ENCODE measurements at regions not wholly inside any gene's neighbourhood (a gene's known extent, or its start where the extent isn't known, plus 50 kb on each side); places are given as distances from the start of the nearest gene placed in this dataset.
A peak's percentile ranks its signal among the peaks of the same experiment; 100 is the strongest.

DNA sequence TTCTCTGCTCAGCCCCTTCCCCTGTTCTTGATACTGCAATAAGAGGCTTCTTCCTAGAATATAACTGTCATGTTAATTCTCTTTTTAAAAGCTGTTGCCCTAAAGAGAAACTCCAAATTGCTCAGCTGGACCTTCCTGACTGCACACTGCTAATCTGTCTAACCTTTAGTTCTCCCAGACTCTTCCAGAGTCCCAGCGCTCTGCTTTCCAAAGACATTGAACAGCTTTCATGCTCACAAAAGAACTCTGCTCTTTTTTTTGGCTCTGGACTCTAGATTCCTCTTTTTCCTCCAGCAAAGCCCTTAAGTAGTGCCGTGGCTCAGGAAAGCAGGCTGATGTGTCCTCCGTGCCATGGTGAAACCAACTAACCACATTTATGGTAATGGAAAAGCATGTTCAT is 356.6 kb upstream of the RSPO3 start:
- DNase-seq: peak; percentile 22
- Histone ChIP-seq H3K4me1 (no peaks in the 10 kb centered on the region), H3K27ac (peak overlapping the region in 1 of 2 donors; percentile 17), H3K27me3 (no peaks in the 10 kb centered on the region), H3K36me3 (ENCODE audit: low read depth, missing control alignments) (no peaks in the 10 kb centered on the region), H3K4me3 (no peak overlapping the region), H3K9me3 (no peaks in the 10 kb centered on the region)
- TF ChIP-seq, protein P1, sequence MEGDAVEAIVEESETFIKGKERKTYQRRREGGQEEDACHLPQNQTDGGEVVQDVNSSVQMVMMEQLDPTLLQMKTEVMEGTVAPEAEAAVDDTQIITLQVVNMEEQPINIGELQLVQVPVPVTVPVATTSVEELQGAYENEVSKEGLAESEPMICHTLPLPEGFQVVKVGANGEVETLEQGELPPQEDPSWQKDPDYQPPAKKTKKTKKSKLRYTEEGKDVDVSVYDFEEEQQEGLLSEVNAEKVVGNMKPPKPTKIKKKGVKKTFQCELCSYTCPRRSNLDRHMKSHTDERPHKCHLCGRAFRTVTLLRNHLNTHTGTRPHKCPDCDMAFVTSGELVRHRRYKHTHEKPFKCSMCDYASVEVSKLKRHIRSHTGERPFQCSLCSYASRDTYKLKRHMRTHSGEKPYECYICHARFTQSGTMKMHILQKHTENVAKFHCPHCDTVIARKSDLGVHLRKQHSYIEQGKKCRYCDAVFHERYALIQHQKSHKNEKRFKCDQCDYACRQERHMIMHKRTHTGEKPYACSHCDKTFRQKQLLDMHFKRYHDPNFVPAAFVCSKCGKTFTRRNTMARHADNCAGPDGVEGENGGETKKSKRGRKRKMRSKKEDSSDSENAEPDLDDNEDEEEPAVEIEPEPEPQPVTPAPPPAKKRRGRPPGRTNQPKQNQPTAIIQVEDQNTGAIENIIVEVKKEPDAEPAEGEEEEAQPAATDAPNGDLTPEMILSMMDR (IDR thresholded peaks at IDR 0.05): no peak
- no peak for TF ChIP-seq POLR2A (IDR thresholded peaks at IDR 0.05)
- intact Hi-C loops (cut with DNase I; ENCODE audit: low total_unique reads): no loop called here
- WGBS, 2 donors: 44 to 63% methylated on average over 3 of the region's 3 CpGs

DNA sequence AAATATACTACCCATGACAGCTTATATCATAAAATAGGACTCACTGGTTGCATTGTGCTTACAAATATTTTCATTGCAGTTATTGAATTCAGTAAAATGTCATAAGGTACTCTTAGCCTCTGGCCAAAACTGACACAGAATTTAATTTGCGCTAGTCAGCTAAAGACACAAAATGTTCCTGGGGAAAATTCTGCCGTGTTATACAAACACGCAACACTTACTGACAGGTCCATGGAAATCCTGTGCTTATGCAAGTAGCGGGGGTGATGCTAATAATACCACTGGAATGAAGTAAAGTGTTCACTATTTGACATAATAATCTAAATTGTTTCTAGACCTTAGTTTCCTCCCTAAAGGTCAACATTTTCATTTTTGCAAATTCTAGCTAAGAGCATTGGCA is 354.4 kb upstream of the RSPO3 start:
- intact Hi-C loops (cut with DNase I; ENCODE audit: low total_unique reads): no loop called here
- no peak overlapping the region for H3K27ac ChIP-seq
- H3K4me1 ChIP-seq: no peaks in the 10 kb centered on the region

DNA sequence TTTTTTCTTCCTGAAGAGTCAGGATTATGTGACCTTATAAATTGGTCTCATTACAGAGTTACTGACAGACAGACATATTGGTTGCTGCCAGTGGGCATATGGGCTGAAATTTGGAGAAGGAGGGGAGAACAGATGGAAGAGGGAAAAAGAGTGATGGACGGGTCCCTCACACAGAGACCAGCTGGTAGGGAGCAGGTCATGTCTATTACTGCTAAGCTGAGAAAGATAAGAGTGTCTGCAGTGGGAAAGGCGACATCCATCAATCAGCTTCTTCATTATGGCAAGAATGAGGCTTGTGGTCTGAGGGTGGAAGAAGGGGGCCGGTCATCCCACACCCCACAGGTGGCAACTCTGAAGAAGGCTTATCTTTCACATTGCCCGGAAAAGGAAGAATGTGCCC is 353.8 kb upstream of the RSPO3 start:
- no peak for DNase-seq
- Histone ChIP-seq H3K27me3 (no peaks in the 10 kb centered on the region), H3K4me1 (no peaks in the 10 kb centered on the region), H3K27ac (no peak overlapping the region), H3K36me3 (ENCODE audit: low read depth, missing control alignments) (no peaks in the 10 kb centered on the region), H3K9me3 (no peaks in the 10 kb centered on the region), H3K4me3 (no peak overlapping the region)
- TF ChIP-seq, protein P1 (IDR thresholded peaks at IDR 0.05): no peak
- no peak for TF ChIP-seq POLR2A (IDR thresholded peaks at IDR 0.05)
- intact Hi-C loops (cut with DNase I; ENCODE audit: low total_unique reads): no loop called here
- 62 to 70% methylated on average over 4 of the region's 4 CpGs for WGBS, 2 donors

More for the DNA sequence above, 354.4 kb upstream of the RSPO3 start:
- no peaks in the 10 kb centered on the region for H3K36me3 ChIP-seq (ENCODE audit: low read depth, missing control alignments)
- H3K4me3 ChIP-seq: no peak overlapping the region
- no peak for TF ChIP-seq POLR2A (IDR thresholded peaks at IDR 0.05)
- TF ChIP-seq, protein P1 (IDR thresholded peaks at IDR 0.05): no peak
- peak; percentile 26 for DNase-seq
- no peaks in the 10 kb centered on the region for H3K27me3 ChIP-seq
- 43 to 57% methylated on average over 4 of the region's 4 CpGs for WGBS, 2 donors
- H3K9me3 ChIP-seq: no peaks in the 10 kb centered on the region

DNA sequence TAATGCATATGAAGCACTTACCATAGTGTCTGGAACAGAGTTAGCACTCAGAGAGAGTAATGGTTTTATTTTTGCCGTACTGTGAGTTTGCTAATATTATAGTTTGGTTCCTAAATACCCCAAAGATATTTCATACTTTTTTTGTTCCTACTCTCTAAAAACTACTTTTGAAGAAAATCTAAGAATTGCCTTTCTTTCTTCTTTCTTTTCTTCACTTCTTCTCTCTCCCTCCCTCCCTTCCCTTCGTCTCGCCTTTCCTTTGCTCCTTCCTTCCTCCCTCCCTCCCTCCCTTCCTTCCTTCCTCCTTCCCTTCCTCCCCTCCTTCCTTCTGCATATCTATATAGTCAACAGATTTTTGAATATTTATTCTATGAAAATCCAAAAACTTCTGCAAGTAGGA is 351.7 kb upstream of the RSPO3 start:
- Histone ChIP-seq H3K9me3 (no peaks in the 10 kb centered on the region), H3K27ac (no peak overlapping the region), H3K4me1 (no peaks in the 10 kb centered on the region), H3K27me3 (no peaks in the 10 kb centered on the region), H3K4me3 (no peak overlapping the region), H3K36me3 (ENCODE audit: low read depth, missing control alignments) (no peaks in the 10 kb centered on the region)
- intact Hi-C loops (cut with DNase I; ENCODE audit: low total_unique reads): no loop called here
- WGBS, 2 donors: 82 to 98% methylated on average over 3 of the region's 3 CpGs
- DNase-seq: no peak
- TF ChIP-seq POLR2A (IDR thresholded peaks at IDR 0.05): no peak
- TF ChIP-seq, protein P1 (IDR thresholded peaks at IDR 0.05): no peak

DNA sequence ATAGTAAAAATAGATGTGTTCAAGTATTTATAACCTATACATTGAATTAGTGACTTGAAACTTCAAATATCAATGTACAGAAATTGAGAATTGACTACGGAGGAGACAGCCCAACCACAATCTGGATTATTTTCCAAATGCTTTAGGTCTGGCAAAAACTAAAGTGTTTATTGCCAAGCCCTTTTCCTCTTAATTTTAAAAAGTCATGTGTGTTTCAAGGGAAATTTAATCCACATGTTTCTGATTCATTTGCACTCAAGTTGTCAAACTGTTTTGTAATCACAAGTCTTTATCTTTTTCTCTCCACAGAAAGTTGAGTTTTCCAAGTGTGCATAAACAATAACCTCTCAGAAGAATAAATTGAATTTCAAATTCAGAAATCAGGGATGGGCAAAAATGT is 350.8 kb upstream of the RSPO3 start:
- WGBS, 2 donors: 65 to 68% methylated on average over 1 of the region's 1 CpG
- intact Hi-C loops (cut with DNase I; ENCODE audit: low total_unique reads): no loop called here
- DNase-seq: no peak
- Histone ChIP-seq H3K4me1 (no peaks in the 10 kb centered on the region), H3K4me3 (no peak overlapping the region), H3K27me3 (no peaks in the 10 kb centered on the region), H3K27ac (no peak overlapping the region), H3K36me3 (ENCODE audit: low read depth, missing control alignments) (no peaks in the 10 kb centered on the region), H3K9me3 (no peaks in the 10 kb centered on the region)
- TF ChIP-seq, protein P1 (IDR thresholded peaks at IDR 0.05): no peak
- TF ChIP-seq POLR2A (IDR thresholded peaks at IDR 0.05): no peak
